ENCODE measurements at regions not wholly inside any gene's neighbourhood (a gene's known extent, or its start where the extent isn't known, plus 50 kb on each side); places are given as distances from the start of the nearest gene placed in this dataset.
"Not testable (repeated sequence)": the region's sequence is repeated elsewhere in the genome, so short reads cannot be mapped to it uniquely, and the experiment has no call there.

DNA sequence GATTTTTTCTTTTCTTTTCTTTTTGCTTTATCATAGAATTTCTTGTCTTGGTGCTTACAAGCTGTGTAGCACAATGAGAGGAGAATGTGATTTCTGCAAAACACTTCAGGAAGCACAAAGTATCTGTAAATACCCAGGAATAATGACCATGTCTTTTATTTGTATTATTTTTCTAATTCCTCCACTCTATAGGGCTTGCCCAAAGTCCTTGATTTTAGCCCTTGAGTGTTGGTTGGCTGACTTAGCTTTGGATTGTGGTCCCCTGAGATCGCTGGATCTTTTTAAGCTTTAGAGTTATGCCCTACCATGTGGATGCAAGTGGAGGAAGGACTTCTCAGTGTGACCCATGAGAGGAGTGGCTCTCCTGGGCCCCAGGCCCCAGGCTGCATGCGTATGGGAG, 52.2 kb downstream of the HOXC4 start:
- H3K9me3 Mint-ChIP-seq; H3K36me3 Mint-ChIP-seq (ENCODE audit: insufficient read depth); H3K4me3 Mint-ChIP-seq; H3K27ac Mint-ChIP-seq (ENCODE audit: low read depth); H3K4me1 Mint-ChIP-seq; ATAC-seq (replicated peaks; ENCODE audit: extremely low read depth, poor library complexity, severe bottlenecking); DNase-seq (ENCODE audit: low spot score in 2 of 2): not testable (repeated sequence)
- peaks cover 90% of the 10 kb centered on the region for H3K27me3 Mint-ChIP-seq

DNA sequence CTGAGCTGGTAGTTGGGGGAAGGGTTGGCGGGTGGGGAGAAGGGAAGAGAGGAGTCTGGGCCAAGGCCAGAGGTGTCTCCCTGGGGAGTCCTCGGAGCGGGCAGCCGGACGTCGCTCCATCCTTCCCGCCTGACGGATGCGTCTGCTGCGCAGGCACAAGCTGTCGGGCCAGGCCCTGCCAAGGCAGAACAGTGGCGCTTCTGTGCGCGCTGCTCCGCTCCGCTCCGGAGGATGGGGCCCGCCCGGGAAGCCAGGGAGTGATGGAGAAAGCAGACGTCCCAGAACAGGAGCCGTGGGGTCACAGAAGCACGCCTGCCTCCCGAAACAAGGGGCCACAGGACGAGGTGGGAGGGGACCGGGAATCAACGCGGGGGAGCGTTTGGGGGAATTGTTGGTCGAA, 52.6 kb downstream of the HOXC4 start:
- not testable (repeated sequence) for H3K4me1 Mint-ChIP-seq; H3K27ac Mint-ChIP-seq (ENCODE audit: low read depth); H3K9me3 Mint-ChIP-seq; H3K4me3 Mint-ChIP-seq; ATAC-seq (replicated peaks; ENCODE audit: extremely low read depth, poor library complexity, severe bottlenecking); DNase-seq (ENCODE audit: low spot score in 2 of 2); H3K36me3 Mint-ChIP-seq (ENCODE audit: insufficient read depth)
- peaks cover 88% of the 10 kb centered on the region for H3K27me3 Mint-ChIP-seq

DNA sequence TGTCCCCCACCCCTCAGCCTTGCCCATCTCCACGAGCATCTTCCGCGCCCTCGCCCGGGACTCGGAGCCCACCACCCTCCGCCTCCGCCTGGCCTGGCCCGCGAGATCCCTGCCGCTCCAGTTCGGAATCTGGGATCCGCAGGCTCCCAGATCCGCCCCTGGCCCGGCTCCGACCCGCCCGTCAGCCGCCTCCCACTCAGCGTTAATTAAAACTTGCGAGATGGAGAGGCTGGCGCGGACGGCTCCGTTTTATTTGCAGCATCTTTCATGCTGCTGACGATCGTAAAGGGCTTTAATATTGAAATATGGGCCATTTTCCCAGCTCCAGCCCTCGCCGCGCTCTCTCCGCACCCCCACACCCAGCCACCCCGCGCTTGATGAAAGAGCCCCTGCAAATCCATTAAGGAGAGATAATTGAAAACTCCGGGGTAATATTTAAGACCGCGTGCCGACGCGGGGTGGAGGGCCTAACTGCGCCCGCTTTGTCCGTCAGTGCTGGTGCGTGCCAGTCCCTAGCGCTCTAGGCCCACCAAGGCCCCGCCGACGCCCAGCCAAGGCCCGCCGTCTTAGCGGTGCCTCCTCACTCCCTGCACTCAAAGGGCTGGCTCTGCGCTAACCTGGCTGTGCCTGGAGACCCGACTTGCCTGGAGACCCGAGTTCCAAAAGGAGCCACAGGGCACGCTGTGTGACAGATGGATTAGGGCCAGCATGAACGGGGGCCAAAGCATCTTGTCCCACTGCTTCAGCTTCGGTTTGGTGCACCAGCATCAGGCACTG, 53.4 kb downstream of the HOXC4 start:
- H3K27ac Mint-ChIP-seq (ENCODE audit: low read depth); H3K36me3 Mint-ChIP-seq (ENCODE audit: insufficient read depth); H3K4me1 Mint-ChIP-seq; DNase-seq (ENCODE audit: low spot score in 2 of 2); H3K4me3 Mint-ChIP-seq; H3K9me3 Mint-ChIP-seq; ATAC-seq (replicated peaks; ENCODE audit: extremely low read depth, poor library complexity, severe bottlenecking): not testable (repeated sequence)
- H3K27me3 Mint-ChIP-seq: peaks cover 85% of the 10 kb centered on the region

- not testable (repeated sequence) for H3K4me1 Mint-ChIP-seq; DNase-seq (ENCODE audit: low spot score in 2 of 2); H3K9me3 Mint-ChIP-seq; H3K4me3 Mint-ChIP-seq; H3K36me3 Mint-ChIP-seq (ENCODE audit: insufficient read depth); ATAC-seq (replicated peaks; ENCODE audit: extremely low read depth, poor library complexity, severe bottlenecking); H3K27ac Mint-ChIP-seq (ENCODE audit: low read depth)
- H3K27me3 Mint-ChIP-seq: peaks cover 61% of the 10 kb centered on the region
These were observed 58.7 kb downstream of the HOXC4 start for GRCh38 chr12:54112336-54112735.

DNA sequence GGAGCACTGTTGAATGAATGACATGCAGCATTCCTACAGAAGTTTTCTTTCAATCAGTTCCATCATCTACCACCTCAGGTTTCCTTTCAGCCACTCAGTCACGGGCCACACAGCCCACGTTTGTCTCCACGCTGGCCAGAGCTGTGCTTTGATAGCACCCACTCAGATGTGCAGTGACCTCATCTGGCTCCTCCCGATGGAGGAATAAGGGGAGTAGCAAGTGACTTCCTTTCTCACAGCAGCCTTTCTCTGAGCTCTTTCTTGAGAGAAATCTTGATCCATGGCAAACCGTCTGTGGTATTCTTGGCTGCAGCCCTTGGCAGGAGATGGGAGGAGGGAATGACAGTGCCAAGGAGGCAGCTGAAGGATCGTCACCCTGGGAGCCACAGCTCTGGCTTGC, 62.4 kb downstream of the HOXC4 start:
- H3K9me3 Mint-ChIP-seq; DNase-seq (ENCODE audit: low spot score in 2 of 2); H3K27ac Mint-ChIP-seq (ENCODE audit: low read depth); H3K4me1 Mint-ChIP-seq; H3K36me3 Mint-ChIP-seq (ENCODE audit: insufficient read depth); ATAC-seq (replicated peaks; ENCODE audit: extremely low read depth, poor library complexity, severe bottlenecking); H3K4me3 Mint-ChIP-seq: not testable (repeated sequence)
- H3K27me3 Mint-ChIP-seq: peaks cover 48% of the 10 kb centered on the region

DNA sequence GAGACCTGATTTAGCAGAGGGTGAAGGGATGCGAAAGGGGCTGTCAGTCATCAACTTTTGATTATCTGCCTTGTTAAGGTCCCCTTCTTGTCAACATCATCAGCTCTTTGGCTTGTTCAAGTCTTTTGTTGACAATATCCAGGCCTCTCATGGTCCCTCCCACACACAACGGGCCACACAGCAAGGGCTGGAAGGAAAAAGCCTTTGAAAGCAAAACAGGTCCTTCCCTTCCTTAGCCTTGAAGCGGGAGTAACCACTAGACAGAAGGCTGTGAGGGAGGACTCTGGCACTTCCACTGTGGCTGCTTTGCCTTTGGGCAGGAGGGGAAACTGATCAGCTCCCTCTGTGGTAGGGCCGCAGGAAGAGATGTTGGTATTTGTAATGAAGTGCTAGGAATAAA, 63.8 kb downstream of the HOXC4 start:
- not testable (repeated sequence) for ATAC-seq (replicated peaks; ENCODE audit: extremely low read depth, poor library complexity, severe bottlenecking); DNase-seq (ENCODE audit: low spot score in 2 of 2)
- H3K27me3 Mint-ChIP-seq: peaks cover 54% of the 10 kb centered on the region

GRCh38 chr12:54119082-54119481, 65.4 kb downstream of the HOXC4 start:
- H3K36me3 Mint-ChIP-seq (ENCODE audit: insufficient read depth); ATAC-seq (replicated peaks; ENCODE audit: extremely low read depth, poor library complexity, severe bottlenecking); H3K4me1 Mint-ChIP-seq; H3K4me3 Mint-ChIP-seq; DNase-seq (ENCODE audit: low spot score in 2 of 2); H3K9me3 Mint-ChIP-seq; H3K27ac Mint-ChIP-seq (ENCODE audit: low read depth): not testable (repeated sequence)
- H3K27me3 Mint-ChIP-seq: peaks cover 71% of the 10 kb centered on the region

More for the DNA sequence above, 63.8 kb downstream of the HOXC4 start:
- H3K9me3 Mint-ChIP-seq; H3K4me1 Mint-ChIP-seq; H3K27ac Mint-ChIP-seq (ENCODE audit: low read depth); H3K36me3 Mint-ChIP-seq (ENCODE audit: insufficient read depth); H3K4me3 Mint-ChIP-seq: not testable (repeated sequence)

- Mint-ChIP-seq H3K4me1 (peaks cover 14% of the 10 kb centered on the region), H3K27me3 (peaks cover 90% of the 10 kb centered on the region)
- H3K27ac Mint-ChIP-seq (ENCODE audit: low read depth); H3K4me3 Mint-ChIP-seq; DNase-seq (ENCODE audit: low spot score in 2 of 2); H3K36me3 Mint-ChIP-seq (ENCODE audit: insufficient read depth); ATAC-seq (replicated peaks; ENCODE audit: extremely low read depth, poor library complexity, severe bottlenecking); H3K9me3 Mint-ChIP-seq: not testable (repeated sequence)
These were observed 64.8 kb downstream of the SMUG1 start for GRCh38 chr12:54123981-54124380.

GRCh38 chr12:54125708-54126028, 63.1 kb downstream of the SMUG1 start:
- peaks cover 85% of the 10 kb centered on the region for H3K27me3 Mint-ChIP-seq
- H3K36me3 Mint-ChIP-seq (ENCODE audit: insufficient read depth); DNase-seq (ENCODE audit: low spot score in 2 of 2); ATAC-seq (replicated peaks; ENCODE audit: extremely low read depth, poor library complexity, severe bottlenecking); H3K9me3 Mint-ChIP-seq; H3K27ac Mint-ChIP-seq (ENCODE audit: low read depth): not testable (repeated sequence)
- H3K4me3 Mint-ChIP-seq: peak overlapping the region; percentile 65
- H3K4me1 Mint-ChIP-seq: peaks cover 14% of the 10 kb centered on the region

GRCh38 chr12:54126029-54126695, 62.6 kb downstream of the SMUG1 start:
- Mint-ChIP-seq H3K4me1 (peaks cover 14% of the 10 kb centered on the region), H3K4me3 (peak overlapping the region; percentile 65), H3K36me3 (ENCODE audit: insufficient read depth) (no peaks in the 10 kb centered on the region), H3K9me3 (no peaks in the 10 kb centered on the region), H3K27me3 (peaks cover 85% of the 10 kb centered on the region), H3K27ac (ENCODE audit: low read depth) (no peak overlapping the region)
- DNase-seq (ENCODE audit: low spot score in 2 of 2) (no peak), ATAC-seq (replicated peaks; ENCODE audit: extremely low read depth, poor library complexity, severe bottlenecking) (peak; percentile 14)

GRCh38 chr12:54126696-54127537, 61.9 kb downstream of the SMUG1 start:
- no peaks in the 10 kb centered on the region for H3K9me3 Mint-ChIP-seq
- no peak for DNase-seq (ENCODE audit: low spot score in 2 of 2)
- no peak for ATAC-seq (replicated peaks; ENCODE audit: extremely low read depth, poor library complexity, severe bottlenecking)
- no peak overlapping the region for H3K27ac Mint-ChIP-seq (ENCODE audit: low read depth)
- peak overlapping the region; percentile 65 for H3K4me3 Mint-ChIP-seq
- H3K27me3 Mint-ChIP-seq: peaks cover 77% of the 10 kb centered on the region
- peaks cover 14% of the 10 kb centered on the region for H3K4me1 Mint-ChIP-seq
- no peaks in the 10 kb centered on the region for H3K36me3 Mint-ChIP-seq (ENCODE audit: insufficient read depth)

DNA sequence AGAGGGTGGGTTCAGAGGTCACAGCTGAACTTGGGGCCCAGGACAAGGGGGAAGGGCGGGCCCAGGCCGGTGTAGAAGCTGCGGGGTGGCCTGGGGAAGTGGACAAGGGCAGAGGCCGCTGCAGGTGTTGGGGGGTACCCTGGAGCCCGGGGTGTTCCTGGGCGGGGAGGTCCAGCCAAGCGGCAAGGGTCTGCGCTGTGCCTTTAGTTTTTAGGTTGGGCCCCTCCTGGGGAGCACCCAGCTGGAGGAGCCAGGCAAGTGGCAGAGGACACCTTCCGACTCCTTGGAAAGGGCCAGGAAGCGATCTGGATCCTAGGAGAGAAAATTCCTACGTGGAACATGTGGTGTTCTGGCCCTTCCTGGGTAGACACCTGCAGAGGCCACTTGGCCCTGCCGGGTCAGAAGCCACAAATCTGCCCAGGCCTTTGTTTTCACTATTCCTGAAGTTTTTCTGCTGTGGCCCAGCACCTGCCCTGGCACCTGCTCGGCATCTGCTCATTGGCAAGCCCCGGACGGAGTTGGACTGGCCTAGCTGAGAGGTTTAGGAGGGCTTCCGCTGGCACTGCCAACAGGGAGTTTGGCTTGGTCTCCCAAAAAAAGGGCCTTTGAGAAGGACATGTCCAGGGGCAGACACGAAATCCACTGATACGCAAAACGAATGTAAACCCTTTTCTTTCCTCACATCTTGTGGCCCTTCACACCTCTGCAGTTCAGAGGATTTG, 61.1 kb downstream of the SMUG1 start:
- ATAC-seq (replicated peaks; ENCODE audit: extremely low read depth, poor library complexity, severe bottlenecking) (no peak), DNase-seq (ENCODE audit: low spot score in 2 of 2) (no peak)
- Mint-ChIP-seq H3K4me1 (peaks cover 14% of the 10 kb centered on the region), H3K4me3 (no peak overlapping the region), H3K36me3 (ENCODE audit: insufficient read depth) (no peaks in the 10 kb centered on the region), H3K27me3 (peaks cover 69% of the 10 kb centered on the region), H3K9me3 (no peaks in the 10 kb centered on the region), H3K27ac (ENCODE audit: low read depth) (no peak overlapping the region)
